CD4-positive, alpha-beta T cell treated with Interleukin-17A for 1 hour (primary cell): ENCODE measurements at regions not wholly inside any gene's neighbourhood (a gene's known extent, or its start where the extent isn't known, plus 50 kb on each side); places are given as distances from the start of the nearest gene placed in this dataset.

Source experiments
- DNase-seq: peaks from one replicate; pipeline ENCODE4 v3.0.0-alpha.2; 2020

DNA sequence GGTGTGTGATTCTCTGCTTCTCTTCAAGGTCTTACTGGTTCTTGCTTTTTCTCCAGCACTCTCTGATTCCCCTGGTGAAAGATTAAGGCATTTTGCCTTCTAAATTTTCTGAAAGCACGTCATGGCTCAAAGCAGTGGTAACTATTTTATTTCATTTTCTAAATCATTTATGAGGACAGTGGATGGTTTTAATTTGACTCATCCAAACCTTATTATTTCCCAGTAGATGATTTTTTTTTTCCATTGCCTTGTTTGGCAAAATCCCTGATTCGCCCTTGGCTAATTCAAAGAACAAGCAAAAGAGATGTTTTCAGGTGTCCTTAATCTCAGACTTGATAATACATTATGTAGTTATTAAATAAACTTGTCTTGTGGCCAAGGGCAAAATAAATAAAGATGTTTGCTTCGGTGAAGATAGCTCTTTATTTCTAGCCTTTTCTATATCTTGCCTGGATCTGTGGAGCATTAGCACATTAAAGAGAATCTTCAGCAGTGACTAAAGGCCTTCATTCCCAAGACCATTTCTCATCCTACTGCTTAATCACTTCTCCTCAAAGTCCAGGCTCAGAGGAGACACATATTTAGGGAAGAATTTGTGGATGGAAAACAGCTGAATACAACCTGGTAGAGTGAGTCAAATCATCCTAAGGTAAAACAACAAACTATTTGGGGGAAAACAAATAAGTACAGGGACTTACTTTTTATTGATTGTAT lies 359.8 kb downstream of the DUSP10 start:
- DNase-seq, result no peak

DNA sequence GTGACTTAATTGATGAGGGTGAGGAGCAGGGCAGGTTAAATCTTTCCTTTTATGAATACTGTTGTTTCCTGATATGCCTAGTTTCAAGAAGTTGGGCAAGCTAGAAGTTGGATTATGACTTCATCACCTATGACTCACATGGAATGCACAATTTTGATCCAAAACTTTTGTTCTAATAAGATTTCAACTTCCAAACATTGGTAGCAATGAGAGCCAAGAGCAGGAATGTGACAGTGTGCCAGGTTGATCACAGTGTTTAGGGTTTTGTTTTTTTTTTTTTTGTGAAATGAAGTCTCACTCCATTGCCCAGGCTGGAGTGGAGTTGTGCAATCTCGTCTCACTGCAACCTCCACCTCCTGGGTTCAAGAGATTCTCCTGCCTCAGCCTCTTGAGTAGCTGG lies 349.4 kb downstream of the DUSP10 start:
- DNase-seq, result no peak

DNA sequence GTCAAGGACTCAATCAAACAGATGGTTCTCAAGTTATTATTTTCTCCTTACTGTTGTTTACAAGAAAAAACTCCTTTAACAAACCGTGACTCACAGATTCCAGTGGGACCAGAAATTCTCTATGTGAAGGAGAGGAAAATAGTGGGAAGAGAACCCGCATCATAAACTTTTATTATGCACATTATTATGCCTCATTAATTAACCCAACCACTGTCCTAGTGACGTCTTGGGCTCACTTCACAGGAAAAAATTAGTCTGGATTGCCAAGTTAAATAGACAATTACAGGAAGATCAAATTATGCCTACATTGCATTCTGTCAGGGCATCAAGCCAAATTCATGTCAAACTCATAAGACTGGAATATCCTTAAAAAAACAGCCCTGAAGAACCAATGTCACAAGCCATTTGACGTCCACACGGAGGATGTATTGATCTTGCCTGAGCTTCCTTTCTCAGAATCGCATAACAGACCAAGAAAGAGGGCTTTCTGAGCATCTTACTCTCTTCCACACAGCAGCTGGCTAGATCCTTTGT lies 347.8 kb downstream of the DUSP10 start:
- DNase-seq, result no peak

DNA sequence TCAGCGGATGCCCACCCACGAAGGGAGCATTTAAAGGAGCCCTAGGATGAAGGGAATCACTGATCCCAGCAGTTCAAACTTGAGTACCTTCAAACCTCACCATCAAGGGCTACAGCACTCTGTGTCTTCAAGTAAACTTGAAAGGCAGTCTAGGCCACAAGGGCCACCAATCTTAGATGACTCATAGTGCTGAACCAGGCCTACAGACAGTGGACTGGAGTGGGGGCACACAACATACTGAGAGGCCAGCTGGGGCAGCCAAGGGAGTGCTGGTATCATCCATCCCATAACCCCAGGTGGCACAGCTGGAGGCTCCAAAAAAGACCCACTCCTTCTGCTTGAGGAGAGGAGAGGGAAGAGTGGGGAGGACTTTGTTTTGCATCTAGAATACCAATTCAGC lies 345.4 kb downstream of the DUSP10 start:
- DNase-seq, result no peak

DNA sequence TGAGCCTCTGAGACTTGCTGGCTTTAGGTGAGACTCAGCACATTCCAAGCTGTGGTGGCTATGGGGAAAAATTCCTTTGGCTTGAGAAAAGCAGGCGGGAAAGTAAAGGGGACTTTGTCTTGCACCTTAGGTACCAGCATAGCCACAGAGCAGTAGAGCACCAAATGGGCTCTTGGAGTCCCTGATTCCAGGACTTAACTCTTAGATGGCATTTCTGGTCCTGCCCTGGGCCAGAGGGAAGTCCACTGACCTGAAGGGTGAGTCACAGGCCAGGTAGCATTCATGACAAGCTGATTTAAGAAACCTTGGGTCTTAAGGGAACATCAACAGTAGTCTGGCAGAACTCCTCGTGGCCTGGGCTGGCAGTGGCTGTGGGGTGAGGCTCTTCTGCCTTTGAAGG lies 344.7 kb downstream of the DUSP10 start:
- no peak for DNase-seq

DNA sequence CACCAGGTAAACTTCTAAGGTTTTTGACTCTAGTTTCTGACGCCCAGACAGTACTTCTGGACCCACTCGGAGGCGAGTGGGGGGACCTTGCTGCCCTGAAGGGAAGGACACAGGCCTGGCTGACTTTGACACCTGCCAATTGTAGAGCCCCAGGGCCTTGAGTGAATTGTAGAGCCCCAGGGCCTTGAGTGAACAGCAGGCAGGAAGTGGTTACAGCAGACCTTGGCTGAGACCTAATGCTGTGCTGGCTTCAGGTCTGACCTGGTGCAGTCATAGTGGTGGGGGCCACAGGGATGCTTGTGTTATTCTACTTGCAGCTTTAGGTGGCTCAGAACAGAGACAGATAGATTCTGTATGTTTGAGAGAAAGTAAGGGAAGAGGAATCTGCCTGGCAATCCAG lies 344.3 kb downstream of the DUSP10 start:
- no peak for DNase-seq

DNA sequence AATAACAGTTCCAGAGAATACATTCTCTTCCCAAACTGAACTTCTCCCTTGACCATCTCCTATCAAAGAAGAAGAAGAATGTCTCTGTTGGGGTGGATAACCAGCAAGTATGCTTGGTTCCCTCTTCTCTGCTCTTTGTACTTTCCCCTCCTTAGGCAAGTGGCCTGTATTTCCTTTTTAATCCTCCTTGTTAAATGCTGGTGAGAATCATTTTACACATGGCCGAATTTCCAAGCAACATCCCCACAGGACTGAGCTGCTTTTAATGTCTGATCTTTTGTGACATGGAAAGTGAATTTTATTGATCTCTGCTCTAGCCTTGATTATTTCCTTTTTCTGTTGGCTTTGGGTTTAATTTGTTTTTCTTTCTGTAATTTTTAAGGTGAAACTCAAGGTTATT lies 336.7 kb downstream of the DUSP10 start:
- DNase-seq, result no peak

DNA sequence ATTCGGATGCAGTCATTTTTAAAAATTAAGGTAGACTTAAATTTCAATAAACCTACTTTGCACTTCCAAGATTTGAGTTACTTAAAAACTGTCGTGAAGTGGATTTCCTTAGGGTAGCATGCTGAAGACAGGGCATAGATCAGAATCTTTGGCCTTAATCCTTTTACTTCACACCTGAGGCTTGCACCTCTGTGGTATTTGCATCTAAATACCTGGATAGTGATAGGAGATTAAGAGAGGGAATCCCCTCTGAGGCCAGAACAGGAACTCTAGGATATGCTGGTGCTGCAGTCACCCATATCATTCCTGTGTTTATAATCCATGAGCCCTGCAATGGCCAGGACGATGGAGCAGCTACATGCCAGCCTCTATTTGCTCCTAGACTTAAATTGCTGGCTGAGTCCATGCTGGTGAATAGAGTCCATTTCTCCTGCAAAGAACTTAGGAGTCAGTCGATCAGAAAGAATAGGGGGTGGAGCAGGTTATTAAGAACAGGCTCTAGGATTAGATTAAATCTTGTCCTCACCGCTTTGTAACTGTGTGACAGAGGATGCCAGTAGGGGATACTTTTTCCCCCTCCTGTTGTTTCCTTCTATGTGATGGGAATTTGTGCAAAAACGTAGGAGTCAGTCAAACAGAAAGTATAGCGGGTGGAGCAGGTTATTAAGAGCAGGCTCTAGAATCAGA lies 333.6 kb downstream of the DUSP10 start:
- DNase-seq, result no peak

DNA sequence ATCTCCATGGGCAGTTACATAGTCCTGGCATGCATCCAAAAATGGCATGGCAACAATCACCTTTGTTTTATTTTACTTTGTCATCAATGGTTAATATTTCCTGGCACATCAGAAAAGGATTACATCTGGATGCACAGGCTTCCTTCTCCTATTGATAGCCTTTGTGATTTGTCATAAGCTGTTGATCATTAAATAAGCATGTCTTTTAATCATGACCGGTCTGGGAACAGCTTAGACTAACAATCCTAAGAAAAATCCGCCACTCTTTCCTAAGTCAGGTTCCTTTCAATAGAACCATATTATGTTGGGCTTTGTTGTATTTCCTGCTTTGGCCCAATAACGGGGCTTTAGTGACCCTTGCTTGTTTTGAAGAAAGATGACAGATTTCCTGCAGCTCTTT lies 330.6 kb downstream of the DUSP10 start:
- no peak for DNase-seq

DNA sequence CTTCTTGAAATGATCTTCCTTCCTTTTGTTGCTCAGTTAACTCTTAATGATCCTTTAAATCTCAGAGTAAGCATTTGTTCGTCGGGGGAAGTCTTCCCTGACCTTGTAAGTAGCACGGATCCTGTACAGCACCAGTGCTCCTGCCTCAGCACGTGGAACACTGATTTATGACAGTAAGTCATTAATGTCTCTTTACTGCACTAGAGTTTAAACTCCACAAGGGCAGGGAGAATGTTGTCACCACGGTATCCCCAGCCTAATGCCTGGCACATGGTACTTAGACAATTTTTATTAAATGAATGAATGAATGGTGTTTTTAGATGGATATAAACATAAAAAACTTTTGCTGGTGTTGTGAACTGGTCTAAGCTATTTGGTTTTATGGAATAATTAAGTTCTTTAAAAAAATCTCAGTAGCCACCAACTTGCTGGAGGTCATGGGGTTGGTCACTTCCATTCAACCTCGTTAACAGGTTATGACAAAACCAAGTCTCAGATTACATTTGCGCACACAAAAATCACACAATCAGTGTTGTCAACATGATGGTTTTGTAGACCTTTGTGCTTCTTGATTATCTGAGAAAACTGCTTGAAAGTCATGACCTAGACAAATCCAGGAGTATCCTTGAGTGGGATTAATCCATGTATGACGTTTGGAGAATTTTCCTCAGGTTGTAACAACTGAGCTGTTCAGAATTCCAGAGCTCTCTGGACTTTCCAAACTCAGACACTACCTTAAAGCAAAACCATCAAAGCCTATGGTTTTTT lies 326.9 kb downstream of the DUSP10 start:
- DNase-seq, result no peak

DNA sequence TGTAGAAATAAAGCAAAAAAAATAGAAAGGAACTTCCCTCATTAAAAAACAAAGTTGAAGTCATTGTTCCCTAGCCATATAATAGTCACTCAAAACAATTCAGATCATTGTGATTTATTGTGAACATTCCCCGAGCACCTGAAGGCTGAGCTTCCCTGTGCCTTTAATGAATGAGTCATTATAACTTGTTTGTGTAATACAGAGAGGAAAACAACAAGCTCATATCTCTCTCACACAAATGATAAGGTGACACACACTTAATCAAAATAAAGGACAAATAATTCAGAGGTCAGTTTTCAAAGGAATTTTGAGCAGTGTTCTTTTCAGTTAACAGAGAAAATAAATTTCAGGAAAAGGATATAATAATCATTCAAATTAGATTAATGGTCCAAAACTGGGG lies 326.2 kb downstream of the DUSP10 start:
- DNase-seq, result no peak

DNA sequence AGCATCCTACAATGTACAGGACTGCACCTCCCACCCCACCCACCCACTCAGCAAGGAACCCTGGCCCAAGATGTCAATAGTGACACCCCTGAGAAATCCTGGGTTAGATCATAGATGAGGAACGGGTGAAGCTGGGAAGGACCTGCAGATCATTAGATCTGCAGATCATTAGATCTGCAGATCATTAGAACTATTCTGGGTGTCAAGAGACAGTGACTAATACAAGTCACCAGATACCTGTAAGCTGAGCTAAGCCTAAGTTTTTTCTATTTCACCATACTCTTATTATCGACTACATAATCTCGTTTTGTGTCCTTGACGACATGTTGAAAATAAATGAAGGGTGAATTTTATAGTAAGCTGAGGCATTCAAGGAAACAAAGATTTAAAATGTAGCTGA lies 325.7 kb downstream of the DUSP10 start:
- DNase-seq, result no peak

DNA sequence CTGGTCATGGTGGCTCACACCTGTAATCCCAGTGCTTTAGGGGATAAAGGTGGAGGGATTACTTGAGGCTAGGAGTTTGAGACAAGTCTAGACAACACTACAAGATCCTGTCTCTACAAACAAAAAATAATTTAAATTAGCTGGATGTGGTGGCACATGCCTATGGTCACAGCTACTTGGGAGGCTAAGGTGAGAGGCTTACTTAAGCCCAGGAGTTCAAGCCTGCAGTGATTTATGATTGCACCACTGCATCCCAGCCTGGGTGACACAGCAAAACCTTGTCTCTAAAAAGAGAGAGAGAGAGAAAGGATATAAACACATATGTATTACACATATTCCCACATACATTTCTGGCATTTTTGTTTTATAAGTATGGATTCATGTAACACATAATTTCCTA lies 325.2 kb downstream of the DUSP10 start:
- no peak for DNase-seq

DNA sequence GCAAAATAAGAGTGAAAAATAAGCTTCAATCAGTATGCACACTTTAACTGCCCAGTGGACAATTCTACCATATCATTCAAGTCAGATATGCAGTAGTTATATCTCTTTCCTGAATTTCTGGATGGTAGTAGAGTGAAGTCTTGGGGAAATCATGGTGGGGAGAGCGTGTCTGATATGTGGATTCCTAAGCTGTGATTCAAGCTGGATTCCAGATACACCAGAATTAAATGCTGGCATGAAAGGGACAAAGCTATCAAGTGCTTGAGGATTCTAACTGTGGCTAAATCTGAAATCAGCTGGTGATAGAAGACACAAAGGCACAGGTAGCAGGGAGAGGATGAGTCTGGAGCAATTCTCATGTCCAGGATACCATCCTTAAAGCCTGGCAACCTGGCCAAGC lies 323.5 kb downstream of the DUSP10 start:
- no peak for DNase-seq

DNA sequence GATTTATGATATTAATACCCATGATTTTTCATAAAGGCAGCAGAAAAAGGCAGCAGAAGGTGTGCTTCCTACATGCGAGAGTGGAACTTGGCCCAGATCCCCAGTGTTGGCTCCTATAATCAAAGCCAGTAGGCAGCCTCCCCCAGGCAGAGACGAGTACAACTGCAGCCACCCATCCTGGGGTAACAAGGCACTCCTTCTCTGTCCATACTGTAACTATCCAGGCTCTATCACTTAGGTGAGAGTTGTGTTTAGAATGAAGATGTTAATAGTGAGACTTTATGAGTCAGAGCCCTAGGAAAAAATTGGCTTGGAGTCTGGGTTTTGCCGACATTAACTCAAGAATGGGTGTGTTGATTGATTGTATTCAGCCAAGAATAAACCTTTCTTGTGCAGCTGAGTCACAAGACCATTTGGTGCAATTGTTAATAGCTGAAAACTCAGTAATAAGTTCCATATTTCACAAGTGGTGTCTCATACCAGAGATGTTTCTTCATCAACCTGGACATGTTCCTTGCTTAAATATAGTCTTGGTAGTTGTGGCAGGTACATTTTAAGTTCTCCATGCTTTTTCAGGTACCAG lies 322.3 kb downstream of the DUSP10 start:
- no peak for DNase-seq

DNA sequence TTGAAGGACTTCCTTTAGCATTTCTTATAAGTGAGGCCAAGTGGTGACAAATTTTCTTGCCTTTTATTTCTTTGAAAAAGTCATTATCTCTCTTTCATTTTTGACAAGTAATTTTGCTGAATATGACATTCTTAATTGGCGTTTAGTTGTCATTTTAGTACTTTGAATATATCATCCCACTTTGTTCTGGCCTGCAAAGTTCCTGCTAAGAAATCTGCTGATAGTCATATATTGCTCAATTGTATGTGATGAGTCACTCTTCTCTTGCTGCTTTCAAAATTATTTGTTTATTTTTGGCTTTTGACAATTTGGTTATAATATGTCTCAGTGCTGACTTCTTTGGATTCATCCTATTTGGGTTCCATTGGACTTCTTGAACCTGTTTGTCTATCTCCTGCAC lies 312.6 kb downstream of the DUSP10 start:
- no peak for DNase-seq

DNA sequence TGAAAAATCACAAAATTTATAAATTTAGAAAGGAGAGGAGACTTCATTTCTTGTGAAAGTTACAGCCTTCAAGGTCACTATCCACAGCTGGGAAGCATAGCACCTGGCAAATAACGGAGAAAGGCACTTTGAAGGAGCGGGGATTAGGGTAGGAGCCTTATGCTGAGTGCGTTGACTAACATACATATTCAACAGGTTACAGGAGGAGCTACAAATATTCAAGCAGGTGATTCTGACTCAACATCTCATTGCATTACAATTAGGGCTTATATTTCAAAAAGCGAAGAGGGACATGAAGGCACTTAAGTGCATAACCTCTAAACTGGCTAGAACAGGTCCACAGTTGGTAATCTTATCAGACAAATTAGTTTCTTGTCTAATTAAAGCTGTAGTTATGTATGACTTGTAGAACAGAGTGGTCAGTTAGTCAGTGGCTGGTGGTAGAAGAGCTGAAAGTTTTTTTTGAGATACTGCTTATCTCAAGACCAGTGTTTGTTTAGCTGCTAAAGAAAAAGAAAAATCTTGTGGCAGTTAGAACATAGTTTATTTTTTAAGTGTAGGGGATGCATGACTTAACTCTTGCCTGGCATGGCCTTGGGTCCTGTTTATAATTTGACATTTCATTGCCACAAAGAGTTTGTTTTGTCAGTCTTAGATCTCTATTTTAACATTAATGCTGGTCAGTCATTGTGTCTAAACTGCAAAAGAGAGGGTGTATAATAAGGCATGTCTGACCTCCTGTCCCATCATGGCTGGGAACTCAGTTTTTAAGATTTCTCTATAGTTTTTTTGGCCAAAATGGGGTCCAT lies 311.5 kb downstream of the DUSP10 start:
- no peak for DNase-seq

DNA sequence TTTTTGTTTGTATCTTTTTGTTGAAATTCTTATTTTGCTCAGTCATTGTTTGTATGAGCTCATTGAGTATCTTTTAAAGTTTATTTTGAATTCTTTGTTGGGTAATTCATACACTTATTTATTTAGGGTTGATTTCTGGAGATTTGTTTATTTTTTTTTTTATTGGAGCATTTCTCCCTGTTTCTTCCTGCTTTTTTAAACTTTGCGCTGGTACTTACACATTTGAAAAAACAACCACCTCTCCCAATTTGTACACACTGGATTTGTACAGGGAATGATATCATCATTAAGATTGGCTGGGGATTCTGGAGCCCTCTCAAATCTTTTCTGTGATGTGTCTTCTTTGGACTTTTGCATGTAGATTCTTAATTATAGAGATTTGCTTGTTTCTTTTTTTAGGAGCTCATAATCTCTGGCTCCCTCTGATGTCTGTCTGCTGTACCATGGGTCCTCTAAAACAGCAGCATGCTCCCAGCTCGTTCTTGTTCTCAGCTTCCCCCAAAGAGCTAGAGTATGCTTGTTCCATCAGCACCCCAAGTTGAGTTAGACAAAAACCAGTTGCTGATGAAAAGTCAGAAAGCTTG lies 310.7 kb downstream of the DUSP10 start:
- DNase-seq, result no peak

DNA sequence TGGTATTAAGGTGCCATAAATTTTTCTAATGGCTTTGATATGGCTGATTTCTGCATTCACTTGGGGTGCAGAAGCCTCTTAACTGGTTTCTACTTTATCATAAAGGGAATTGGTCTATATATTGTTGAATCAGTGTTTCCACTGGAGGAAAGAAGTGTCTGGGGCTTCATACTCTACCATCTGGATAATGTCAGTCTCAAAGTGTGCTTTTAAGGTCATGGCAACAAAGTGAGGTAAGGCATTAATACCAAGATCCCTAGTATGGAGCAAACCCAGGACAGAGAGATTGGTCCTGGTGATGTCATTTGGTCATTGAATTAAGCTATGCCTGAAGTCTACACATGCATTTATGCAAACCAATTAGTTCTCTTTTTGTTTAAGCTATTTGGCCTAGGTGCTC lies 309.9 kb downstream of the DUSP10 start:
- no peak for DNase-seq

DNA sequence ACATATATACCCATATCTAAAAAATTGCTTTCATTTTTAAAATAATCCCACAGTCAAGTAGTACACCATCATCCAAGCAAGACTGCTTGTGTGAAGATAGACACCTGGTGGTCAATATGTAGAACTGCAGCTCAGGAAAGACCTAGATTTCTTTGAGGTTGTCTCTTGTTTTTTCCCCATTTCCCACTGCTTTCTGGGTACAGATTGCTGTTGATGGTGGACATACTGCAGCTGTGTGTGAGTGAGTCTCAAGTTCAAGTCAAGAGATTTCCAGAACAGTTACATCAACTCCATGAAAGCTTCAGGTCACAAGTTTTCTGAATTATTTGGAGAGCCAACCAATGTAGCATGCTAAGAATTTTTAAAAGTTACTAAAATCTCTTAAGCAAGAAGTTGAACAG lies 306.4 kb downstream of the DUSP10 start:
- DNase-seq, result peak; percentile 53

DNA sequence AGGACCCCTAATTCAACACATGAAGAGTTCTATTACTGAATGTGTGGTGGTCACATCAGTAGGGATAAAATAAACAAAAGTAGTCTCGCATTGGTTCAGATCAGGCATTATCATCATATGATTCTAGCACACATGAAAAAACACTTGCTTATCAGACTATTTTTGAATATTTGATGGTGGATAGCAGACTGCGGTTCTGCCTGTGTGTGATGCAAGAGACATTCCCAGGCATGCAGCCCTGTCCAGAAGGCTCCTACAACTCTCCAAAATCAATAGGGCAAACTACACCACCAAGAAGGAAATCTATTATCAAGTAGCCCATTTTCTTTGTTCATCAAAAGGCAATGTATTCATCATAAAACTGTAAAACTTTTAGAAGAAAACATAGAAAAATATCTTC lies 304.7 kb downstream of the DUSP10 start:
- no peak for DNase-seq

DNA sequence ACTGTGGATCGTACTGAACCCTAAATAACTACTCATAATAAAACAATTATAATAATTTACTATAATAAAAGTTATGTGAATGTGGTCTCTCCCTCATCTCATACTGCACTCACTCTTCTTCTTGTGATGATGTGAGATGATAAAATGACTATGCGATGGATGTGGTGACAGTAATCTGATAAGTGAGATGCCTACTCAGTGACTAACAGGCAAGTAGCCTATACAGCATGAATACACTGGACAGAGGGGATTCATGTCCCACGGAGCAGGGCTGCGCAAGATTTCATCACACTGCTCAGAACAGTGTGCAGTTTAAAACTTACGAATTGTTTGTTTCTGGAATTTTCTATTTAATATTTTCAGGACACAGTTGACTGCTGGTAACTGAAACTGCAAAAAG lies 304.0 kb downstream of the DUSP10 start:
- no peak for DNase-seq
